Smooth muscle cell (in vitro differentiated cells): ENCODE measurements at regions not wholly inside any gene's neighbourhood (a gene's known extent, or its start where the extent isn't known, plus 50 kb on each side); places are given as distances from the start of the nearest gene placed in this dataset.

Experiments used
- DNase-seq: peaks from one replicate; lab custom pipeline; 2025; ENCODE audit not compliant: unreplicated experiment; lab: John Stamatoyannopoulos, UW
- H2AFZ ChIP-seq: fragments of 200-600 bp; sonication (generic); 2 replicates; pipeline ENCODE4 v1.6.0; 2016; ENCODE audit warnings: antibody characterized with exemption, low read depth, mild to moderate bottlenecking
- H3F3A ChIP-seq: fragments of 200-600 bp; sonication (generic); 2 replicates; pipeline ENCODE4 v1.6.0; 2017; ENCODE audit warnings: antibody characterized with exemption, low read depth
- H3K27ac ChIP-seq: fragments of 200-600 bp; sonication (generic); 2 replicates; pipeline ENCODE4 v1.5.1; 2016; ENCODE audit warnings: low read depth, mild to moderate bottlenecking
- H3K27me3 ChIP-seq: fragments of 200-600 bp; sonication (generic); 2 replicates; pipeline ENCODE4 v1.6.1; 2016; ENCODE audit warnings: low read depth, mild to moderate bottlenecking
- H3K36me3 ChIP-seq: fragments of 200-600 bp; sonication (generic); 2 replicates; pipeline ENCODE4 v1.5.1; 2016; ENCODE audit warnings: low read depth
- H3K4me1 ChIP-seq: fragments of 200-600 bp; sonication (generic); 2 replicates; pipeline ENCODE4 v1.5.1; 2016; ENCODE audit warnings: low read depth
- H3K4me2 ChIP-seq: fragments of 200-600 bp; sonication (generic); 2 replicates; pipeline ENCODE4 v1.6.0; 2016; ENCODE audit warnings: mild to moderate bottlenecking
- H3K4me3 ChIP-seq: fragments of 200-600 bp; sonication (generic); 2 replicates; pipeline ENCODE4 v1.5.1; 2016; ENCODE audit warnings: mild to moderate bottlenecking
- H3K79me2 ChIP-seq: fragments of 200-600 bp; sonication (generic); 2 replicates; pipeline ENCODE4 v1.6.0; 2016; ENCODE audit warnings: low read depth, mild to moderate bottlenecking
- H3K9ac ChIP-seq: fragments of 200-600 bp; sonication (generic); 2 replicates; pipeline ENCODE4 v1.6.0; 2016; ENCODE audit warnings: low read depth
- H3K9me3 ChIP-seq: fragments of 200-600 bp; sonication (generic); replicated peaks from 2 replicates; pipeline ENCODE4 v1.5.1; 2016; ENCODE audit warnings: low read depth
- H4K20me1 ChIP-seq: fragments of 200-600 bp; sonication (generic); 2 replicates; pipeline ENCODE4 v1.6.0; 2016; ENCODE audit warnings: low read depth
- CTCF ChIP-seq: fragments of 200-600 bp; sonication (generic); IDR thresholded peaks from 2 replicates; pipeline ENCODE4 v1.5.1; 2017; ENCODE audit warnings: borderline replicate concordance, mild to moderate bottlenecking, antibody characterized with exemption; ENCODE audit not compliant: insufficient read depth, poor library complexity, severe bottlenecking
- WGBS: methylation state at CpG from one replicate; pipeline ENCODE4 v1.1.7; 2016; ENCODE audit warnings: low lambda C conversion rate; 5-methylcytosine and 5-hydroxymethylcytosine counted together

- no peaks in the 10 kb centered on the region for H3K36me3 ChIP-seq
- DNase-seq: no peak
- 94% methylated on average over 2 of the region's 2 CpGs for WGBS
- H3K9me3 ChIP-seq: no peaks in the 10 kb centered on the region
- H3F3A ChIP-seq: peaks cover 19% of the 10 kb centered on the region
- peak overlapping the region; percentile 38 for H3K27ac ChIP-seq
- TF ChIP-seq CTCF: no peak
- no peak overlapping the region for H3K4me3 ChIP-seq
- no peak overlapping the region for H3K9ac ChIP-seq
- no peak overlapping the region for H3K4me2 ChIP-seq
- H3K79me2 ChIP-seq: no peaks in the 10 kb centered on the region
- peaks cover 28% of the 10 kb centered on the region for H3K4me1 ChIP-seq
- H4K20me1 ChIP-seq: no peaks in the 10 kb centered on the region
- no peak overlapping the region for H2AFZ ChIP-seq
- no peaks in the 10 kb centered on the region for H3K27me3 ChIP-seq
Observed at GRCh38 chr1:94656967-94657366, 115.4 kb upstream of the F3 start.

- Histone ChIP-seq H3K27me3 (no peaks in the 10 kb centered on the region), H3K36me3 (no peaks in the 10 kb centered on the region), H3K4me2 (no peak overlapping the region), H3K27ac (no peak overlapping the region), H3K9me3 (no peaks in the 10 kb centered on the region), H3F3A (peaks cover 5% of the 10 kb centered on the region), H3K79me2 (no peaks in the 10 kb centered on the region), H3K4me1 (peaks cover 10% of the 10 kb centered on the region), H3K9ac (no peak overlapping the region), H3K4me3 (no peak overlapping the region), H4K20me1 (no peaks in the 10 kb centered on the region), H2AFZ (no peak overlapping the region)
- TF ChIP-seq CTCF: no peak
- no peak for DNase-seq
- WGBS: 98% methylated on average over 4 of the region's 4 CpGs
Observed at GRCh38 chr1:94654919-94655318, 113.4 kb upstream of the F3 start.

DNA sequence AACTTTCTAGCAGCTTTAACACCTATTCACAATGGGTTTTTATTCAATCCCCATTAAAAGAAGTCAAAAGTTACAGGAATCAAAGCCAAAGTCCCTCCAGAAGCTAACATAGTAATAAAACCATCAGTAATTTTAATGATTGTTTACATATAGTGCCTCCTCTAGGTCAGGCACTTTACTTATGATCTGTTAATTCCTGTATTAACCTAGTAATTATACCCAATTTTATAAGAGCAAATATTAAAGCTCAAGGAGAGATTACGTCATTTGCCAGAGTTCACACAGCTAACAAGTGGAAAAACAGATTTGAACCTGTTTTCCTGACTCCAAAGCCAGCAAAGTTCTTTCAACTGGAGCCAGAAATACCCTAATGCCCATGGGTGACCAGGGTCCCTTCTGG lies 112.9 kb upstream of the F3 start:
- no peaks in the 10 kb centered on the region for H3K79me2 ChIP-seq
- no peak overlapping the region for H2AFZ ChIP-seq
- H3K9me3 ChIP-seq: no peaks in the 10 kb centered on the region
- peaks cover 5% of the 10 kb centered on the region for H3F3A ChIP-seq
- H3K9ac ChIP-seq: no peak overlapping the region
- H3K27me3 ChIP-seq: no peaks in the 10 kb centered on the region
- no peak for TF ChIP-seq CTCF
- WGBS: 86% methylated on average over 1 of the region's 1 CpG
- H3K36me3 ChIP-seq: no peaks in the 10 kb centered on the region
- H3K4me2 ChIP-seq: no peak overlapping the region
- peaks cover 10% of the 10 kb centered on the region for H3K4me1 ChIP-seq
- H4K20me1 ChIP-seq: no peaks in the 10 kb centered on the region
- H3K27ac ChIP-seq: no peak overlapping the region
- DNase-seq: no peak
- H3K4me3 ChIP-seq: no peak overlapping the region

GRCh38 chr1:94654031-94654430 lies 112.5 kb upstream of the F3 start:
- DNase-seq: no peak
- Histone ChIP-seq H4K20me1 (no peaks in the 10 kb centered on the region), H3K9ac (no peak overlapping the region), H3K4me1 (peaks cover 12% of the 10 kb centered on the region), H3K9me3 (no peaks in the 10 kb centered on the region), H3K27me3 (no peaks in the 10 kb centered on the region), H3K4me2 (peak overlapping the region; percentile 29), H3K27ac (no peak overlapping the region), H2AFZ (no peak overlapping the region), H3K79me2 (no peaks in the 10 kb centered on the region), H3K36me3 (no peaks in the 10 kb centered on the region), H3F3A (peaks cover 6% of the 10 kb centered on the region), H3K4me3 (no peak overlapping the region)
- no peak for TF ChIP-seq CTCF
- WGBS: 10% methylated on average over 1 of the region's 1 CpG
